A549 (cell line): ENCODE measurements at regions not wholly inside any gene's neighbourhood (a gene's known extent, or its start where the extent isn't known, plus 50 kb on each side); places are given as distances from the start of the nearest gene placed in this dataset.

Experiments used
- CTCF ChIP-seq: fragments of >200 bp; sonication (Bioruptor Twin); formaldehyde crosslinking; IDR thresholded peaks from 3 replicates; pipeline ENCODE4 v1.5.1; 2016
- GATA3 ChIP-seq: IDR thresholded peaks from 2 replicates; pipeline ENCODE4 v1.6.1; 2012; ENCODE audit warnings: borderline replicate concordance
- POLR2A ChIP-seq: IDR thresholded peaks from 2 replicates; pipeline ENCODE4 v1.6.1; 2012; ENCODE audit warnings: mild to moderate bottlenecking, low read length
- POLR2AphosphoS2 ChIP-seq: conservative IDR thresholded peaks from 2 replicates; pipeline ENCODE4 v1.6.1; 2012; ENCODE audit warnings: low read length, improper control_type of control experiment, inconsistent platforms
- REST ChIP-seq: fragments of 200-600 bp; sonication (generic); IDR thresholded peaks from 2 replicates; pipeline ENCODE4 v1.6.1; 2016; ENCODE audit warnings: antibody characterized with exemption, mild to moderate bottlenecking, moderate library complexity
- TFCP2L1 ChIP-seq: fragments of 250-450 bp; sonication (Bioruptor Pico); IDR thresholded peaks from 2 replicates; pipeline ENCODE4 v1.5.0; 2021; ENCODE audit warnings: mild to moderate bottlenecking

GRCh38 chr12:68414988-68415387 lies 82.8 kb upstream of the MDM1 start:
- TF ChIP-seq REST = no peak
- TF ChIP-seq POLR2AphosphoS2 = no peak
- TF ChIP-seq TFCP2L1 (CRISPR knock-in tag) = no peak
- TF ChIP-seq CTCF = no peak
- TF ChIP-seq POLR2A = no peak
- no peak for TF ChIP-seq GATA3
